PC-9 (cell line): ENCODE measurements at regions not wholly inside any gene's neighbourhood (a gene's known extent, or its start where the extent isn't known, plus 50 kb on each side); places are given as distances from the start of the nearest gene placed in this dataset.

ENCODE experiments used
- BruUV-seq: library from RNA; stranded (reverse); fragments of 400-500 nt; replicated peaks from 2 replicates; lab custom pipeline; 2021; lab: Mats Ljungman, UMichigan
- CTCF ChIA-PET: fragments of 300-600 bp; sonication (Branson Sonifier 250); formaldehyde crosslinking; loops from one replicate; lab custom pipeline; 2022; ENCODE audit warnings: antibody characterized with exemption; lab: Charles Lee
- POLR2A ChIA-PET: fragments of 300-600 bp; sonication (Branson Sonifier 250); formaldehyde crosslinking; loops from one replicate; lab custom pipeline; 2022; ENCODE audit warnings: antibody characterized with exemption; ENCODE audit not compliant: unreplicated experiment; lab: Charles Lee
- DNase-seq, 2 experiments: peaks; one replicate each; pipeline versions ENCODE4 v3.0.0 to v3.0.0-alpha.2; 2015 to 2022; ENCODE audit warnings: mixed read lengths in 1 of 2
- H2AFZ ChIP-seq: fragments of 200-600 bp; sonication (generic); 2 replicates; pipeline ENCODE4 v1.8.1; 2017; ENCODE audit warnings: antibody characterized with exemption
- H3F3A ChIP-seq: fragments of 200-600 bp; sonication (generic); 2 replicates; pipeline ENCODE4 v1.8.1; 2017; ENCODE audit warnings: antibody characterized with exemption, mild to moderate bottlenecking, low read depth; ENCODE audit not compliant: insufficient read depth
- H3K27ac ChIP-seq: fragments of 200-600 bp; sonication (generic); 2 replicates; pipeline ENCODE4 v1.6.1; 2016; ENCODE audit warnings: mixed run types
- H3K27me3 ChIP-seq: fragments of 200-600 bp; sonication (generic); 2 replicates; pipeline ENCODE4 v1.6.1; 2016; ENCODE audit warnings: low read depth, mixed run types; ENCODE audit not compliant: insufficient read depth
- H3K36me3 ChIP-seq: fragments of 200-600 bp; sonication (generic); 2 replicates; pipeline ENCODE4 v1.6.1; 2016; ENCODE audit warnings: low read depth, mixed run types
- H3K4me1 ChIP-seq: fragments of 200-600 bp; sonication (generic); replicated peaks from 2 replicates; pipeline ENCODE4 v1.6.1; 2016; ENCODE audit warnings: mixed run types; ENCODE audit not compliant: insufficient read depth
- H3K4me2 ChIP-seq: fragments of 200-600 bp; sonication (generic); 2 replicates; pipeline ENCODE4 v1.6.1; 2017; ENCODE audit warnings: mixed run types
- H3K4me3 ChIP-seq: fragments of 200-600 bp; sonication (generic); 2 replicates; pipeline ENCODE4 v1.6.1; 2016; ENCODE audit warnings: mixed run types
- H3K79me2 ChIP-seq: fragments of 200-600 bp; sonication (generic); 2 replicates; pipeline ENCODE4 v1.6.1; 2017; ENCODE audit warnings: low read depth, mixed run types
- H3K9me2 ChIP-seq: fragments of 200-600 bp; sonication (generic); 2 replicates; pipeline ENCODE4 v1.8.1; 2017; ENCODE audit warnings: mild to moderate bottlenecking; ENCODE audit not compliant: insufficient read depth
- H3K9me3 ChIP-seq: fragments of 200-600 bp; sonication (generic); 2 replicates; pipeline ENCODE4 v1.8.1; 2016; ENCODE audit warnings: low read depth; ENCODE audit not compliant: insufficient read depth
- H4K20me1 ChIP-seq: fragments of 200-600 bp; sonication (generic); 2 replicates; pipeline ENCODE4 v1.8.1; 2017; ENCODE audit not compliant: insufficient read depth
- CTCF ChIP-seq: fragments of 200-600 bp; sonication (generic); conservative IDR thresholded peaks from 2 replicates; pipeline ENCODE4 v1.6.1; 2017; ENCODE audit warnings: mixed run types, antibody characterized with exemption, mild to moderate bottlenecking, moderate library complexity
- EZH2 ChIP-seq: fragments of 200-600 bp; sonication (generic); IDR thresholded peaks from 2 replicates; pipeline ENCODE4 v1.8.0; 2017; ENCODE audit warnings: antibody characterized with exemption, low read depth
- intact Hi-C: fragments of 100-400 bp; cut with micrococcal nuclease; formaldehyde crosslinking; loops from one replicate; pipeline ENCODE4 v1.10.0; 2022; ENCODE audit not compliant: unreplicated experiment

- no peak for TF ChIP-seq CTCF
- TF ChIP-seq EZH2: no peak
- POLR2A ChIA-PET: no interaction called here
- no peak overlapping the region for H3K4me2 ChIP-seq
Measured at GRCh38 chr4:181611033-181611711, 632.0 kb upstream of the TENM3 start.

GRCh38 chr4:181611946-181612600 is 631.1 kb upstream of the TENM3 start:
- POLR2A ChIA-PET: no interaction called here
- H3K4me3 ChIP-seq: no peak overlapping the region
- no peaks in the 10 kb centered on the region for H3F3A ChIP-seq
- no peaks in the 10 kb centered on the region for H4K20me1 ChIP-seq
- H3K79me2 ChIP-seq: no peaks in the 10 kb centered on the region
- no peak overlapping the region for H2AFZ ChIP-seq
- no peaks in the 10 kb centered on the region for H3K9me3 ChIP-seq
- H3K4me1 ChIP-seq: no peaks in the 10 kb centered on the region
- DNase-seq: no peak
- no peak for TF ChIP-seq EZH2
- no peak for TF ChIP-seq CTCF
- no peak overlapping the region for H3K27ac ChIP-seq
- H3K9me2 ChIP-seq: no peaks in the 10 kb centered on the region
- H3K4me2 ChIP-seq: no peak overlapping the region
- no peaks in the 10 kb centered on the region for H3K36me3 ChIP-seq
- H3K27me3 ChIP-seq: no peaks in the 10 kb centered on the region
- BruUV-seq: no TSS peak
- intact Hi-C loops: no loop called here
- CTCF ChIA-PET: no interaction called here

More at GRCh38 chr4:181611033-181611711, 632.0 kb upstream of the TENM3 start:
- intact Hi-C loops: no loop called here
- Histone ChIP-seq H3K79me2 (no peaks in the 10 kb centered on the region), H3K4me3 (no peak overlapping the region), H3F3A (no peaks in the 10 kb centered on the region), H3K9me2 (no peaks in the 10 kb centered on the region), H3K27ac (no peak overlapping the region), H4K20me1 (no peaks in the 10 kb centered on the region), H3K27me3 (no peaks in the 10 kb centered on the region), H2AFZ (no peak overlapping the region), H3K4me1 (no peaks in the 10 kb centered on the region), H3K36me3 (no peaks in the 10 kb centered on the region), H3K9me3 (no peaks in the 10 kb centered on the region)
- DNase-seq: no peak
- CTCF ChIA-PET: no interaction called here
- BruUV-seq: no TSS peak

GRCh38 chr4:181613200-181613599 is 630.0 kb upstream of the TENM3 start:
- no peak overlapping the region for H3K27ac ChIP-seq
- no peaks in the 10 kb centered on the region for H3F3A ChIP-seq
- CTCF ChIA-PET: no interaction called here
- intact Hi-C loops: no loop called here
- POLR2A ChIA-PET: no interaction called here
- H3K9me3 ChIP-seq: no peaks in the 10 kb centered on the region
- H3K36me3 ChIP-seq: no peaks in the 10 kb centered on the region
- TF ChIP-seq EZH2 (no peak), CTCF (no peak)
- H3K79me2 ChIP-seq: no peaks in the 10 kb centered on the region
- DNase-seq: no peak
- H2AFZ ChIP-seq: no peak overlapping the region
- H3K9me2 ChIP-seq: no peaks in the 10 kb centered on the region
- no peaks in the 10 kb centered on the region for H4K20me1 ChIP-seq
- no peaks in the 10 kb centered on the region for H3K27me3 ChIP-seq
- BruUV-seq: no TSS peak
- no peaks in the 10 kb centered on the region for H3K4me1 ChIP-seq
- no peak overlapping the region for H3K4me3 ChIP-seq
- no peak overlapping the region for H3K4me2 ChIP-seq
